ENCODE measurements at regions not wholly inside any gene's neighbourhood (a gene's known extent, or its start where the extent isn't known, plus 50 kb on each side); places are given as distances from the start of the nearest gene placed in this dataset.
A peak's percentile ranks its signal among the peaks of the same experiment; 100 is the strongest.
"Not testable (repeated sequence)": the region's sequence is repeated elsewhere in the genome, so short reads cannot be mapped to it uniquely, and the experiment has no call there.

- Histone ChIP-seq H3K4me3 (no peak overlapping the region), H3K36me3 (no peaks in the 10 kb centered on the region), H3K9me3 (no peaks in the 10 kb centered on the region), H3K27ac (no peak overlapping the region), H3K27me3 (no peaks in the 10 kb centered on the region), H3K4me1 (no peaks in the 10 kb centered on the region)
- ATAC-seq (no peak), DNase-seq (no peak), FAIRE-seq (no peak)
- intact Hi-C loops (cut with DNase I), result no loop called here
- TF ChIP-seq, protein P1, sequence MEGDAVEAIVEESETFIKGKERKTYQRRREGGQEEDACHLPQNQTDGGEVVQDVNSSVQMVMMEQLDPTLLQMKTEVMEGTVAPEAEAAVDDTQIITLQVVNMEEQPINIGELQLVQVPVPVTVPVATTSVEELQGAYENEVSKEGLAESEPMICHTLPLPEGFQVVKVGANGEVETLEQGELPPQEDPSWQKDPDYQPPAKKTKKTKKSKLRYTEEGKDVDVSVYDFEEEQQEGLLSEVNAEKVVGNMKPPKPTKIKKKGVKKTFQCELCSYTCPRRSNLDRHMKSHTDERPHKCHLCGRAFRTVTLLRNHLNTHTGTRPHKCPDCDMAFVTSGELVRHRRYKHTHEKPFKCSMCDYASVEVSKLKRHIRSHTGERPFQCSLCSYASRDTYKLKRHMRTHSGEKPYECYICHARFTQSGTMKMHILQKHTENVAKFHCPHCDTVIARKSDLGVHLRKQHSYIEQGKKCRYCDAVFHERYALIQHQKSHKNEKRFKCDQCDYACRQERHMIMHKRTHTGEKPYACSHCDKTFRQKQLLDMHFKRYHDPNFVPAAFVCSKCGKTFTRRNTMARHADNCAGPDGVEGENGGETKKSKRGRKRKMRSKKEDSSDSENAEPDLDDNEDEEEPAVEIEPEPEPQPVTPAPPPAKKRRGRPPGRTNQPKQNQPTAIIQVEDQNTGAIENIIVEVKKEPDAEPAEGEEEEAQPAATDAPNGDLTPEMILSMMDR (IDR thresholded peaks at IDR 0.05), result no peak
- WGBS, 2 donors, result 91 to 97% methylated on average over 1 of the region's 1 CpG
Observed at GRCh38 chr12:59444932-59445331, 150.9 kb upstream of the SLC16A7 start.

DNA sequence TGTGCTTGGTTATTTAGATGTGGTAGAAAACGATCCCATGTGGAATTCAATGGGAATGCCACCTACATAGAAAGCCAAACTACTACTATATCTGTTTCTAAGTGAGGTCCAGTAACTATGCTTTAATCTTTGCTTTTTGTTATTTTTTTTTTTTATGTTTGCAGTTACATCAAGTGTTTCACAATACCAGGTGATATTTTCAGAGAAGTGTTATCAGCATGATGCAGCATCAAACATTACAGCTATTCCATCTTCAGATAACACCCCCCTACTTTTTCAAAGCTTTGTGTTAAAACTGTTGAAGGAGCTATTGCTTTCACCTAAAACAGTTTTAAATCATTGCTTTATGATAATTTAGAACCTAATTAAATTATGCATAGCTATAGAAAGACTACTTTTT lies 163.8 kb upstream of the SLC16A7 start:
- TF ChIP-seq, protein P1 (IDR thresholded peaks at IDR 0.05), result no peak
- H3K27ac ChIP-seq, result no peak overlapping the region
- no peaks in the 10 kb centered on the region for H3K36me3 ChIP-seq
- intact Hi-C loops (cut with DNase I), result loop anchor here in 1 of 3 donors (10.0 kb wide), 1 partner anchor 373 kb away; no protein-coding TSS in a partner anchor
- DNase-seq, result no peak
- H3K9me3 ChIP-seq, result no peaks in the 10 kb centered on the region
- FAIRE-seq, result no peak
- no peak overlapping the region for H3K4me3 ChIP-seq
- no peaks in the 10 kb centered on the region for H3K4me1 ChIP-seq
- no peak for ATAC-seq
- 28 to 42% methylated on average over 1 of the region's 1 CpG for WGBS, 2 donors
- H3K27me3 ChIP-seq, result no peaks in the 10 kb centered on the region

DNA sequence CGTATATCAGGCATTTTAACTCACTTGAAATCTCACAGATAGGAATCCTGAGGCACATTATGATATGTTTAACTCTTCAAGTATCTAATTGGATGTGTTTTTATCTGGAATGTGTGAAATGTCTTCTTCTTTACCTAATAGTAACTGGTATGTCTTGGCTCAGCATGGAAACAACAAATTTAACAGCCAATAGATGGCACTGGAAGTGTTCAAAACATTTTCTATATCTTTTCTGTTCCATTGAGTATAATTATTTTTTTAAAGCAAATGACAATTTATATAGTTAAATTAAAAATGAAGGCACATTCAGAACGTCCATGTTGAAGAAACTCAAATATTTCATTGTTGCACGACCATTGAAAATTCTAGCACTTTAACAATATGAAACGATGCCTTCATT lies 164.6 kb upstream of the SLC16A7 start:
- no peak for FAIRE-seq
- no peak overlapping the region for H3K27ac ChIP-seq
- H3K27me3 ChIP-seq, result no peaks in the 10 kb centered on the region
- DNase-seq, result no peak
- WGBS, 2 donors, result 20% methylated on average over 4 of the region's 4 CpGs
- no peaks in the 10 kb centered on the region for H3K4me1 ChIP-seq
- no peaks in the 10 kb centered on the region for H3K9me3 ChIP-seq
- no peaks in the 10 kb centered on the region for H3K36me3 ChIP-seq
- peak in 3 of 4 donors; percentile 44 to 59 (median 57) for ATAC-seq
- TF ChIP-seq, protein P1 (IDR thresholded peaks at IDR 0.05), result no peak
- intact Hi-C loops (cut with DNase I), result loop anchor here in 1 of 3 donors (10.0 kb wide), 1 partner anchor 374 kb away; no protein-coding TSS in a partner anchor
- no peak overlapping the region for H3K4me3 ChIP-seq

DNA sequence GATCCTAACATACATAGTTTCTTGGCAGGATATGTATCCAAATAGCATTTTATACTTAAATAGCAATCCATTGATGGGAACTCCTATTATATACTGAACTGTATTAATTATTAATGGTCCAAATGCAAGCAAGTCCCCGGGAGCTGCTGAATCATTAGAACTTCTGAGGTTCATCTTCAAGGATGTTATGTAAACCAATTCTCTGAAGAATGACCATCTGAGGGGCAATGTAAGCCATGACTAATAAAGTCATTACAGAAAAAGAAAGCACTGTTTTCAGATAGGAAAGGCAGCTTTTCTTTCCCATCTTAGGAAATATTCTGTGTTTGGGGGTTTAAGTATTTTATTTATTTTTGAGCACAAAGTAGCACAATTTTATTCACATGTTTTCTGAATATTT lies 166.1 kb upstream of the SLC16A7 start:
- intact Hi-C loops (cut with DNase I), result loop anchor here in 1 of 3 donors (10.0 kb wide), 1 partner anchor 375 kb away; no protein-coding TSS in a partner anchor
- Histone ChIP-seq H3K4me1 (no peaks in the 10 kb centered on the region), H3K27me3 (no peaks in the 10 kb centered on the region), H3K27ac (no peak overlapping the region), H3K36me3 (no peaks in the 10 kb centered on the region), H3K9me3 (no peaks in the 10 kb centered on the region), H3K4me3 (no peak overlapping the region)
- FAIRE-seq (no peak), DNase-seq (no peak), ATAC-seq (no peak)
- WGBS, 2 donors, result 45 to 53% methylated on average over 1 of the region's 1 CpG
- TF ChIP-seq, protein P1 (IDR thresholded peaks at IDR 0.05), result no peak

GRCh38 chr12:59425798-59426197 lies 170.0 kb upstream of the SLC16A7 start:
- H3K27ac ChIP-seq, result no peak overlapping the region
- WGBS, 2 donors, result 80 to 87% methylated on average over 3 of the region's 3 CpGs
- H3K4me3 ChIP-seq, result no peak overlapping the region
- no peak for ATAC-seq
- intact Hi-C loops (cut with DNase I), result no loop called here
- H3K9me3 ChIP-seq, result no peaks in the 10 kb centered on the region
- FAIRE-seq, result no peak
- H3K4me1 ChIP-seq, result no peaks in the 10 kb centered on the region
- DNase-seq, result no peak
- H3K27me3 ChIP-seq, result no peaks in the 10 kb centered on the region
- H3K36me3 ChIP-seq, result no peaks in the 10 kb centered on the region
- TF ChIP-seq, protein P1 (IDR thresholded peaks at IDR 0.05), result no peak

DNA sequence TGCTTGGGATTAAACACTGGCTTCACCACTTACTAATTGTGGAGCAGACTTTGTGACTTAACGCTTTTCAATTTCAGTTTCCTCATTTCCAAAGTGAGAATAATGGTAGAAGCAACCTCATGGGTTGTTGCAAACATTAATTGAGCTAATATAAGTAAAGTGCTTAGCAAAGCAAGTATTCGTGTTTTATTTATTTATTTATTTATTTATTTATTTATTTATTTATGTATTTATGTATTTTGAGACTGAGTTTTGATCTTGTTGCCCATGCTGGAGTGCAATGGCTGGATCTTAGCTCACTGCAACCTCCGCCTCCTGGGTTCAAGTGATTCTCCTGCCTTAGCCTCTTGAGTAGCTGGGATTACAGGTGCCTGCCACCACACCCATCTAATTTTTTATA lies 171.2 kb upstream of the SLC16A7 start:
- intact Hi-C loops (cut with DNase I); H3K4me3 ChIP-seq; H3K9me3 ChIP-seq; FAIRE-seq; ATAC-seq; H3K27me3 ChIP-seq; DNase-seq; H3K27ac ChIP-seq; H3K4me1 ChIP-seq; H3K36me3 ChIP-seq: not testable (repeated sequence)
- WGBS, 2 donors, result 83 to 86% methylated on average over 3 of the region's 3 CpGs

Data from pancreas (tissue), 10 donors.